ENCODE measurements at regions not wholly inside any gene's neighbourhood (a gene's known extent, or its start where the extent isn't known, plus 50 kb on each side); places are given as distances from the start of the nearest gene placed in this dataset.

DNA sequence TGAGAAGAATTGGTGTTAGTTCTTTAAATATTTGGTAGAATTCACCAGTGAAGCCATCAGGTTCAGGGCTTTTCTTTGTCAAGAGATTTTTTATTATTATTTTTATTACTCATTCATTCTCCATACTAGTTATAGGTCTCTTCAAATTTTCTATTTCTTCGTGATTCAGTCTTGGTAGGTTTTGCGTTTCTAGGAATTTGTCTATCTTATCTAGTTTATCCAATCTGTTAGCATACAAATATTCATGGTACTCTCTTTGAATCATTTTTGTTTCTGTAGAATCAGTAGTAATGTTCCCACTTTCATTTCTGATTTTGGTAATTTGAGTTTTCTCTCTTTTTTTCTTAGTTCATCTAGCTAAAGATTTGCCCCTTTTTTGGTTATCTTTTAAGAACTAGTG lies 52.3 kb upstream of the PRDM1 start:
- TF ChIP-seq EZH2 (IDR thresholded peaks at IDR 0.05; ENCODE audit: low read depth, unreplicated experiment) (no peak), EZH2phosphoT487 (IDR thresholded peaks at IDR 0.05; ENCODE audit: unreplicated experiment) (no peak), CTCF (conservative IDR thresholded peaks at IDR 0.05; ENCODE audit: low read depth in 2 of 2) (no peak), NANOG (IDR thresholded peaks at IDR 0.05; ENCODE audit: borderline replicate concordance) (no peak), POLR2AphosphoS5 (IDR thresholded peaks at IDR 0.05; ENCODE audit: low read depth) (no peak), CREB1 (CRISPR knock-in tag; IDR thresholded peaks at IDR 0.05; ENCODE audit: low read depth) (no peak), ETS1 (IDR thresholded peaks at IDR 0.05) (no peak), JUNB (IDR thresholded peaks at IDR 0.05; ENCODE audit: unreplicated experiment) (no peak)
- TF ChIP-seq, protein P1, sequence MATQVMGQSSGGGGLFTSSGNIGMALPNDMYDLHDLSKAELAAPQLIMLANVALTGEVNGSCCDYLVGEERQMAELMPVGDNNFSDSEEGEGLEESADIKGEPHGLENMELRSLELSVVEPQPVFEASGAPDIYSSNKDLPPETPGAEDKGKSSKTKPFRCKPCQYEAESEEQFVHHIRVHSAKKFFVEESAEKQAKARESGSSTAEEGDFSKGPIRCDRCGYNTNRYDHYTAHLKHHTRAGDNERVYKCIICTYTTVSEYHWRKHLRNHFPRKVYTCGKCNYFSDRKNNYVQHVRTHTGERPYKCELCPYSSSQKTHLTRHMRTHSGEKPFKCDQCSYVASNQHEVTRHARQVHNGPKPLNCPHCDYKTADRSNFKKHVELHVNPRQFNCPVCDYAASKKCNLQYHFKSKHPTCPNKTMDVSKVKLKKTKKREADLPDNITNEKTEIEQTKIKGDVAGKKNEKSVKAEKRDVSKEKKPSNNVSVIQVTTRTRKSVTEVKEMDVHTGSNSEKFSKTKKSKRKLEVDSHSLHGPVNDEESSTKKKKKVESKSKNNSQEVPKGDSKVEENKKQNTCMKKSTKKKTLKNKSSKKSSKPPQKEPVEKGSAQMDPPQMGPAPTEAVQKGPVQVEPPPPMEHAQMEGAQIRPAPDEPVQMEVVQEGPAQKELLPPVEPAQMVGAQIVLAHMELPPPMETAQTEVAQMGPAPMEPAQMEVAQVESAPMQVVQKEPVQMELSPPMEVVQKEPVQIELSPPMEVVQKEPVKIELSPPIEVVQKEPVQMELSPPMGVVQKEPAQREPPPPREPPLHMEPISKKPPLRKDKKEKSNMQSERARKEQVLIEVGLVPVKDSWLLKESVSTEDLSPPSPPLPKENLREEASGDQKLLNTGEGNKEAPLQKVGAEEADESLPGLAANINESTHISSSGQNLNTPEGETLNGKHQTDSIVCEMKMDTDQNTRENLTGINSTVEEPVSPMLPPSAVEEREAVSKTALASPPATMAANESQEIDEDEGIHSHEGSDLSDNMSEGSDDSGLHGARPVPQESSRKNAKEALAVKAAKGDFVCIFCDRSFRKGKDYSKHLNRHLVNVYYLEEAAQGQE (IDR thresholded peaks at IDR 0.05; ENCODE audit: unreplicated experiment) = no peak
